ENCODE measurements at regions not wholly inside any gene's neighbourhood (a gene's known extent, or its start where the extent isn't known, plus 50 kb on each side); places are given as distances from the start of the nearest gene placed in this dataset.

GRCh38 chr10:113368666-113369364 is 184.0 kb upstream of the HABP2 start:
- H3K27me3 Mint-ChIP-seq: peaks cover 7% of the 10 kb centered on the region
- no peak overlapping the region for H3K27ac Mint-ChIP-seq
- peaks cover 5% of the 10 kb centered on the region for H3K9me3 Mint-ChIP-seq
- H3K36me3 Mint-ChIP-seq: no peaks in the 10 kb centered on the region
- no peak for DNase-seq
- POLR2A ChIA-PET: no interaction called here
- intact Hi-C loops (cut with micrococcal nuclease): no loop called here
- no peaks in the 10 kb centered on the region for H3K4me1 Mint-ChIP-seq (ENCODE audit: low read depth)
- CTCF ChIA-PET: no interaction called here
- H3K4me3 Mint-ChIP-seq: no peak overlapping the region

DNA sequence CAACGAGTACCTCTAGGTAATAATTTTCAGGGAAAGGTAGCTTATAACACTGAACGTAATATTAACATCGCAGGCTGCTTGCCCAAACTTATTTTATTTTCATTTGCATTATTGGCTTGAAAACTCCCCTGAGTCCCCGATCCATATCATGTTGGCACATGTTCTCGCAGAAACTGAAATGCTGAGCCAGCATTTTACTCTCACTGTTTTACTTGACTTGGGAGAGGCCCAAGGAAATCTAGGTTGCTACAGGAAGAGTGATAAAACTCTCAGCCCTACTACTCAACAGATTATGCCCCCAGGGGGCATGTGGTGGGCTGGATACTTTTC is 183.5 kb upstream of the HABP2 start:
- peaks cover 5% of the 10 kb centered on the region for H3K9me3 Mint-ChIP-seq
- H3K27me3 Mint-ChIP-seq: peaks cover 7% of the 10 kb centered on the region
- intact Hi-C loops (cut with micrococcal nuclease): no loop called here
- CTCF ChIA-PET: no interaction called here
- POLR2A ChIA-PET: no interaction called here
- no peaks in the 10 kb centered on the region for H3K36me3 Mint-ChIP-seq
- no peak overlapping the region for H3K4me3 Mint-ChIP-seq
- H3K4me1 Mint-ChIP-seq (ENCODE audit: low read depth): no peaks in the 10 kb centered on the region
- no peak for DNase-seq
- no peak overlapping the region for H3K27ac Mint-ChIP-seq

DNA sequence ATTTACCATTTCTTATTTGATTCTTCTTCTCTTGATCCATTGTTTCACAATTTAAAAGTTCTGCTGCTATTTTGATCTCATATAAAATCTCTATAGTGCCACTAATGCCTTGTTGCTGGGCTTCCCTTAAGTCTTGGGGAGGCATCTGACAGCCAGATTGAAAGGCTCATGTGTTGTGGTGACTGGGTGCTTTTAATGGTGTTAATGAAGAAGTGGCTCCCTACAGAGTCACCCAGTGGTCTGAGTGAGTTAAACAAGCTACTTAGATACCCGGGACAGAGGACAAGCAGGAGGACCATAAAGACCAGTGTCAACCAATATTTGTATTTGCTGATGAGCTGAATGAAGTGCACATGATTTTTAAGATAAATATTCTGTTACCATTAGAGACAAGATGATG is 176.4 kb upstream of the HABP2 start:
- intact Hi-C loops (cut with micrococcal nuclease): no loop called here

GRCh38 chr10:113379091-113379490 is 173.8 kb upstream of the HABP2 start:
- ChIA-PET CTCF (no interaction called here), POLR2A (no interaction called here)
- H3K27ac Mint-ChIP-seq: no peak overlapping the region
- H3K4me3 Mint-ChIP-seq: no peak overlapping the region
- no peaks in the 10 kb centered on the region for H3K9me3 Mint-ChIP-seq
- DNase-seq: no peak
- H3K4me1 Mint-ChIP-seq (ENCODE audit: low read depth): peaks cover 14% of the 10 kb centered on the region
- H3K27me3 Mint-ChIP-seq: no peaks in the 10 kb centered on the region
- no peaks in the 10 kb centered on the region for H3K36me3 Mint-ChIP-seq
- intact Hi-C loops (cut with micrococcal nuclease): no loop called here

More for the DNA sequence above, 176.4 kb upstream of the HABP2 start:
- Mint-ChIP-seq H3K27me3 (peaks cover 7% of the 10 kb centered on the region), H3K4me3 (no peak overlapping the region), H3K9me3 (no peaks in the 10 kb centered on the region), H3K4me1 (ENCODE audit: low read depth) (peaks cover 3% of the 10 kb centered on the region), H3K27ac (no peak overlapping the region), H3K36me3 (no peaks in the 10 kb centered on the region)
- POLR2A ChIA-PET: no interaction called here
- no peak for DNase-seq
- CTCF ChIA-PET: interaction anchor here (1.2 kb wide), 1 partner anchor 9 kb away, joined by 6 read pairs; no protein-coding TSS in a partner anchor

- Mint-ChIP-seq H3K4me1 (ENCODE audit: low read depth) (peaks cover 20% of the 10 kb centered on the region), H3K27me3 (peaks cover 3% of the 10 kb centered on the region), H3K4me3 (no peak overlapping the region), H3K9me3 (no peaks in the 10 kb centered on the region), H3K36me3 (no peaks in the 10 kb centered on the region), H3K27ac (no peak overlapping the region)
- POLR2A ChIA-PET: no interaction called here
- CTCF ChIA-PET: no interaction called here
- DNase-seq: no peak
- intact Hi-C loops (cut with micrococcal nuclease): loop anchor here (10.0 kb wide), 2 partner anchors 157 to 257 kb away; no protein-coding TSS in a partner anchor
These were observed 171.4 kb upstream of the HABP2 start for GRCh38 chr10:113381416-113381815.

DNA sequence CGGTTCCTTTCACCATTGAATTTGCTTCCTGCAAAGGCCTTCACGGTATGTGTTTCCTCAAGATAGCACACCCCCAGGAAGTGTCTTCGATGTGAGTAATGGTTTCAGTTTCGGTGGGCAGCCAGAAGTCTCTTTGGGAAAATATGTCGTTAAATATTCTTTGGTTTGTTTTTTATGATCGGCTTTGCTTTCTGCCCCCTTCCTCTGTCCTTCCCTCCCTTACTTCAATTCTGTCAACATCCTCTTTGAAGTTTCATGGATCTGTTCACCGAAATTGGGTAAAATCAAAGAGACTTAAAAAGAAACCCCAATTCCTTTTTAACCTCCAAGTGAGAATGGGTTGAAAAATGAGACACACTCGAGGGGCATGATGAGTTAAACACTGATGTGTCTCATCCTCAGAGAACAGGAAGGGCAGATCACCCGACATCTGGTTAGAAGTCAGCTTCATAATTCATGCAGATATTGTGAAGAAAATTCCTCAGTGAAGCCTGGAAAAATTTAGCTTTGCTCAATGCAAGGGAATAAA is 170.8 kb upstream of the HABP2 start:
- ChIA-PET CTCF (no interaction called here), POLR2A (no interaction called here)
- peak; percentile 10 for DNase-seq
- no peaks in the 10 kb centered on the region for H3K36me3 Mint-ChIP-seq
- peaks cover 3% of the 10 kb centered on the region for H3K27me3 Mint-ChIP-seq
- intact Hi-C loops (cut with micrococcal nuclease): loop anchor here (10.0 kb wide), 2 partner anchors 157 to 257 kb away; no protein-coding TSS in a partner anchor
- peaks cover 20% of the 10 kb centered on the region for H3K4me1 Mint-ChIP-seq (ENCODE audit: low read depth)
- no peaks in the 10 kb centered on the region for H3K9me3 Mint-ChIP-seq
- H3K27ac Mint-ChIP-seq: no peak overlapping the region
- H3K4me3 Mint-ChIP-seq: peak overlapping the region; percentile 3

DNA sequence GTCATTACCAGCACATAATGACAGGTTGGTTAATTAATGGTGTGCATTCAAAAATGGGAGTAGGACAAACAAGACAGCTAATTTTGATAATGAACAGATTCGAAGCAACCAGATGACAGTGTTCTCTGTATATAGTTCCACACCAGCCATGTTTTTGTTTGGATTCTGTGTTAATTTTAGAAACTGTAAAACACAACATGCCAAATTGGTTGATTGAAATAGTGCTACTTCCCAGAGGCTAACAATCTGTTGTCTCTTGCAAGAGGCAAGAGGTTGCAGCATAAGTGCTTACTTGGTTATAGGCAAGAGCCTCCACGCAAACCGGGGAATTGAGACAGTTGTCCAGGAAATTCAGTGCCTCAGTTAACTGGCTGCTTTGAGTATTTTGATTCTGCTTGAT is 170.2 kb upstream of the HABP2 start:
- DNase-seq: no peak
- peaks cover 3% of the 10 kb centered on the region for H3K27me3 Mint-ChIP-seq
- H3K9me3 Mint-ChIP-seq: no peaks in the 10 kb centered on the region
- CTCF ChIA-PET: interaction anchor here (1.0 kb wide), 1 partner anchor 911 kb away, joined by 3 read pairs; no protein-coding TSS in a partner anchor
- peaks cover 20% of the 10 kb centered on the region for H3K4me1 Mint-ChIP-seq (ENCODE audit: low read depth)
- no peak overlapping the region for H3K4me3 Mint-ChIP-seq
- POLR2A ChIA-PET: no interaction called here
- no peaks in the 10 kb centered on the region for H3K36me3 Mint-ChIP-seq
- intact Hi-C loops (cut with micrococcal nuclease): loop anchor here (10.0 kb wide), 2 partner anchors 158 to 258 kb away; no protein-coding TSS in a partner anchor
- no peak overlapping the region for H3K27ac Mint-ChIP-seq

GRCh38 chr10:113384181-113384580 is 168.7 kb upstream of the HABP2 start:
- H3K9me3 Mint-ChIP-seq: no peaks in the 10 kb centered on the region
- peaks cover 20% of the 10 kb centered on the region for H3K4me1 Mint-ChIP-seq (ENCODE audit: low read depth)
- ChIA-PET POLR2A (no interaction called here), CTCF (interaction anchor here (1.3 to 2.5 kb wide), 4 partner anchors 8 to 908 kb away, joined by 3 to 15 read pairs (median 6); no protein-coding TSS in a partner anchor)
- no peak for DNase-seq
- H3K27ac Mint-ChIP-seq: no peak overlapping the region
- intact Hi-C loops (cut with micrococcal nuclease): loop anchor here (2.0 to 10.0 kb wide), 3 partner anchors 159 to 819 kb away; no protein-coding TSS in a partner anchor
- no peak overlapping the region for H3K4me3 Mint-ChIP-seq
- H3K36me3 Mint-ChIP-seq: no peaks in the 10 kb centered on the region
- peaks cover 3% of the 10 kb centered on the region for H3K27me3 Mint-ChIP-seq

GRCh38 chr10:113385021-113385999 is 167.5 kb upstream of the HABP2 start:
- Mint-ChIP-seq H3K4me3 (no peak overlapping the region), H3K27ac (no peak overlapping the region)

GRCh38 chr10:113386005-113386404 is 166.8 kb upstream of the HABP2 start:
- intact Hi-C loops (cut with micrococcal nuclease): loop anchor here (10.0 kb wide), 2 partner anchors 161 to 261 kb away; no protein-coding TSS in a partner anchor
- DNase-seq: no peak
- H3K4me3 Mint-ChIP-seq: no peak overlapping the region
- CTCF ChIA-PET: interaction anchor here (1.1 to 2.5 kb wide), 6 partner anchors 9 to 1249 kb away, joined by 3 to 15 read pairs (median 6); no protein-coding TSS in a partner anchor
- no peaks in the 10 kb centered on the region for H3K36me3 Mint-ChIP-seq
- H3K9me3 Mint-ChIP-seq: no peaks in the 10 kb centered on the region
- H3K27me3 Mint-ChIP-seq: peaks cover 3% of the 10 kb centered on the region
- peaks cover 20% of the 10 kb centered on the region for H3K4me1 Mint-ChIP-seq (ENCODE audit: low read depth)
- POLR2A ChIA-PET: no interaction called here
- no peak overlapping the region for H3K27ac Mint-ChIP-seq

More at GRCh38 chr10:113385021-113385999, 167.5 kb upstream of the HABP2 start:
- POLR2A ChIA-PET: no interaction called here
- peak; percentile 62 for DNase-seq
- Mint-ChIP-seq H3K27me3 (peaks cover 3% of the 10 kb centered on the region), H3K9me3 (no peaks in the 10 kb centered on the region), H3K36me3 (no peaks in the 10 kb centered on the region), H3K4me1 (ENCODE audit: low read depth) (peaks cover 20% of the 10 kb centered on the region)
- CTCF ChIA-PET: interaction anchor here (0.6 to 2.5 kb wide), 15 partner anchors 9 to 1248 kb away, joined by 3 to 15 read pairs (median 3); no protein-coding TSS in a partner anchor
- intact Hi-C loops (cut with micrococcal nuclease): loop anchor here (1.0 to 10.0 kb wide), 4 partner anchors 161 to 821 kb away; no protein-coding TSS in a partner anchor

- Mint-ChIP-seq H3K27ac (no peak overlapping the region), H3K9me3 (no peaks in the 10 kb centered on the region), H3K36me3 (no peaks in the 10 kb centered on the region), H3K4me3 (no peak overlapping the region), H3K27me3 (peaks cover 3% of the 10 kb centered on the region), H3K4me1 (ENCODE audit: low read depth) (peaks cover 2% of the 10 kb centered on the region)
- ChIA-PET CTCF (no interaction called here), POLR2A (no interaction called here)
- DNase-seq: no peak
- intact Hi-C loops (cut with micrococcal nuclease): loop anchor here (10.0 kb wide), 2 partner anchors 165 to 265 kb away; no protein-coding TSS in a partner anchor
These were observed 162.9 kb upstream of the HABP2 start for GRCh38 chr10:113389969-113390368.

DNA sequence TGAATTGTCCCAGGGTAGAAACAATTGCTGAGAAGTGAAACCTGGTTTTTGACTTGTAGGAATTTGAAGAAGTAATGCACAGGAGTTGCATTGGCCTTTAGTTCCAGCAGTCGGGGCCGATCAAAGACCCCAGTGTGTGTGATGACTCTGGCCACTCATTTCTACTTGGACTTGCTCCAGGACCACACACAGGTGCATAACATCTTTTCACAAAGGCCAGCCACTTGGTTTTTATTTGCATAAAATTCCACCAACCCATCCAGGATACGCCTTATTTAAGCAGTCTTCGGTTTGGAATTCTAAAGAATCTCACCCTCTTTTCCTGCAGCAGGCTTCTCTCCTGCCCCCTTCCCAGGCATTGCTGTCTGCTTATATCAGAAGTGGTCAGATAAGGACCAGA is 162.0 kb upstream of the HABP2 start:
- H3K36me3 Mint-ChIP-seq: no peaks in the 10 kb centered on the region
- ChIA-PET CTCF (no interaction called here), POLR2A (no interaction called here)
- H3K27me3 Mint-ChIP-seq: no peaks in the 10 kb centered on the region
- H3K4me1 Mint-ChIP-seq (ENCODE audit: low read depth): no peaks in the 10 kb centered on the region
- intact Hi-C loops (cut with micrococcal nuclease): no loop called here
- no peak overlapping the region for H3K4me3 Mint-ChIP-seq
- H3K9me3 Mint-ChIP-seq: no peaks in the 10 kb centered on the region
- no peak overlapping the region for H3K27ac Mint-ChIP-seq
- DNase-seq: no peak

Measured in activated CD4-positive, alpha-beta memory T cell treated with anti-CD3 and anti-CD28 coated beads for 36 hours (primary cell).